Epidermal melanocyte (primary cell): ENCODE measurements at regions not wholly inside any gene's neighbourhood (a gene's known extent, or its start where the extent isn't known, plus 50 kb on each side); places are given as distances from the start of the nearest gene placed in this dataset.

ENCODE experiments used
- DNase-seq: peaks from one replicate; pipeline ENCODE4 v3.0.0; 2011; ENCODE audit warnings: low spot score; ENCODE audit not compliant: insufficient read length

- DNase-seq = no peak
These were observed 79.1 kb downstream of the INHBB start for GRCh38 chr2:120425014-120425413.

- DNase-seq = no peak
These were observed 82.8 kb downstream of the INHBB start for GRCh38 chr2:120428748-120429147.

- DNase-seq = no peak
These were observed 83.9 kb downstream of the INHBB start for GRCh38 chr2:120429586-120430500.

- no peak for DNase-seq
These were observed 84.5 kb downstream of the INHBB start for GRCh38 chr2:120430501-120430830.

- no peak for DNase-seq
These were observed 85.0 kb downstream of the INHBB start for GRCh38 chr2:120430957-120431356.

GRCh38 chr2:120431386-120432292 lies 85.7 kb downstream of the INHBB start:
- no peak for DNase-seq

GRCh38 chr2:120432293-120432975 lies 86.5 kb downstream of the INHBB start:
- DNase-seq = no peak

- no peak for DNase-seq
These were observed 87.3 kb downstream of the INHBB start for GRCh38 chr2:120432976-120433815.

- no peak for DNase-seq
These were observed 87.9 kb downstream of the INHBB start for GRCh38 chr2:120433816-120434290.

GRCh38 chr2:120434492-120435308 lies 88.8 kb downstream of the INHBB start:
- peak; percentile 84 for DNase-seq

GRCh38 chr2:120435671-120436459 lies 89.9 kb downstream of the INHBB start:
- DNase-seq = no peak

- DNase-seq = no peak
These were observed 90.5 kb downstream of the INHBB start for GRCh38 chr2:120436460-120436739.

GRCh38 chr2:120436885-120437603 lies 91.1 kb downstream of the INHBB start:
- DNase-seq = no peak

GRCh38 chr2:120437604-120438000 lies 91.7 kb downstream of the INHBB start:
- no peak for DNase-seq

GRCh38 chr2:120438301-120439066 lies 92.5 kb downstream of the INHBB start:
- DNase-seq = no peak

GRCh38 chr2:120439067-120439368 lies 93.1 kb downstream of the INHBB start:
- no peak for DNase-seq

GRCh38 chr2:120439637-120440384 lies 93.9 kb downstream of the INHBB start:
- no peak for DNase-seq
